SKM-1 (cell line): ENCODE measurements at regions not wholly inside any gene's neighbourhood (a gene's known extent, or its start where the extent isn't known, plus 50 kb on each side); places are given as distances from the start of the nearest gene placed in this dataset.

Experiments
- DNase-seq: peaks from one replicate; lab custom pipeline; 2025; ENCODE audit not compliant: unreplicated experiment; lab: John Stamatoyannopoulos, UW

- DNase-seq, result no peak
Measured at GRCh38 chr1:184141361-184141880, 89.9 kb downstream of the TSEN15 start.

DNA sequence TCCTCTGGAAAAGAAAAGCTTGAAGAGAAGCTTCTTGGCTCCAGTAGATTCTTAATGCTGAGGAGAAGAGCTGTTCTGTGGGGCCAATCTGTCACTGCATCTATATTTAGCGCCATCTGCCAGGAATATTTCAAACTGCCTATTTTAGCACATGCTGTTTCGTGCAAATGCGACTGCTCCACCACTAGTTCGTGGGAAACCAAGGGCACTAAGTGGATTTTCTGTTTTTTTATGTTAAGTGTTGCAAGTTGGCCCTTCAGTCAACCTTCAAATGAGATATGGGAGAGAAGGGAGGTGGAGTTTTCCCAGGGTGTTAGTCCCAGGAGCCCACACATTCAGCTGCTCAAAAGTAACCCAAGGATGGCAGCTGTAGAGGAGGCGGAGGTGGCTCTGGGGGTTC is 91.9 kb downstream of the TSEN15 start:
- DNase-seq, result no peak

DNA sequence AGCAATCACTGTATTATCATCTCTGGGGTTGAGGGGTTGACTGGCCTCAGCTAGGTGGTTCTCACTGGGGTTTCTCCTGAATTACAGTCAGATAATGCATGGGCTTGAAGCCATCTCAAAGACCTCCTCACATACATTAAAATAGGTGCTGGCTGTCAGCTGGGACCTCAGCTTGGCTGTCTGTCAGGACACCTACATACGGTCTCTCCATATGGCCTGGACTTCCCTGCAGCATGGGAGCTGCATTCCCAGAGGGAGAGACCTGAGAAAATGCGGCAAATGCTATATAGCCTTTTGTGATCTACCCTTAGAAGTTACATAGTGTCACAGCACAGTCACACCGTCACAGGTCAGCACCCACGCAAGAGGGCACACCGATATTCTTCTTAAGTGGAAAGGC is 93.6 kb downstream of the TSEN15 start:
- DNase-seq, result no peak

DNA sequence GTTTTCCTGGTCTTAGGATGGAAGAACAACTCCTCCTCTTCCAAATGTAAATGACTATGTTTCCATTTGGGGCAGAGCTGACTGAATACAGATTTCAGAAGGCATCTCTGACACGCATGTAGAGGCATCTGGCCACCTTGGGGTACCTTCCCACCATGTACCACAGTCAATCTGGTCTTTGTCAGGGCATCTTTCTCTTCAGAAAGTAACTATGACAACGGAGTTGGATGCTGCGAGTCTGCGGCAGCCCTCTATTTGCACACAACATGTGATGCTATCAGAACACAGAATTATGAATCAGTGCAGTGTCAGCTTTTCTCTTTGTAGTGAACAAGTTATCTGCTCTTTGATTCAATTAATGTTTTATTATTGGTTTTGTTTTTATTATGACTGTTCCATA is 94.7 kb downstream of the TSEN15 start:
- DNase-seq, result no peak

- DNase-seq, result no peak
Measured at GRCh38 chr1:184150776-184151531, 99.4 kb downstream of the TSEN15 start.

GRCh38 chr1:184152434-184152898 is 100.9 kb downstream of the TSEN15 start:
- peak; percentile 41 for DNase-seq

DNA sequence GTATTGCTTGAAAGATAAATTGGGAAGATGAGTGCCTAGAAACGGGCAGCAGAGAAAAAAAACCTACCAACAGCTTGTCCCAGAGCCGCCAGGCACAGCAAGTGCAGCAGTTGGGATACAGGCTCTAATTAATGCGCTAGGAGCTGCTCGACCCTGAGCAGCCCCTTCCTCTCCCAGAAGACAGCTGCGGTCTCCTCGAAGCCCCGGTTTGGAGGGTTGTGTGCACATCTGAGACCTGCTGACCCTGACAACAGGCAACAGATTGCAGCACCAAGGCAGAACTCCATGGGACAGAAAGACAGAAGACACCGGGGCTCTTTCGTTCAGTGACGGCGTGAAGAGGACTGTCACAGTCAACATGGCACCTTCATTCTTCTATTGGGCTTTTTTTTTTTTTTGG is 101.4 kb downstream of the TSEN15 start:
- DNase-seq, result no peak

- no peak for DNase-seq
Measured at GRCh38 chr1:184153731-184154130, 102.2 kb downstream of the TSEN15 start.

DNA sequence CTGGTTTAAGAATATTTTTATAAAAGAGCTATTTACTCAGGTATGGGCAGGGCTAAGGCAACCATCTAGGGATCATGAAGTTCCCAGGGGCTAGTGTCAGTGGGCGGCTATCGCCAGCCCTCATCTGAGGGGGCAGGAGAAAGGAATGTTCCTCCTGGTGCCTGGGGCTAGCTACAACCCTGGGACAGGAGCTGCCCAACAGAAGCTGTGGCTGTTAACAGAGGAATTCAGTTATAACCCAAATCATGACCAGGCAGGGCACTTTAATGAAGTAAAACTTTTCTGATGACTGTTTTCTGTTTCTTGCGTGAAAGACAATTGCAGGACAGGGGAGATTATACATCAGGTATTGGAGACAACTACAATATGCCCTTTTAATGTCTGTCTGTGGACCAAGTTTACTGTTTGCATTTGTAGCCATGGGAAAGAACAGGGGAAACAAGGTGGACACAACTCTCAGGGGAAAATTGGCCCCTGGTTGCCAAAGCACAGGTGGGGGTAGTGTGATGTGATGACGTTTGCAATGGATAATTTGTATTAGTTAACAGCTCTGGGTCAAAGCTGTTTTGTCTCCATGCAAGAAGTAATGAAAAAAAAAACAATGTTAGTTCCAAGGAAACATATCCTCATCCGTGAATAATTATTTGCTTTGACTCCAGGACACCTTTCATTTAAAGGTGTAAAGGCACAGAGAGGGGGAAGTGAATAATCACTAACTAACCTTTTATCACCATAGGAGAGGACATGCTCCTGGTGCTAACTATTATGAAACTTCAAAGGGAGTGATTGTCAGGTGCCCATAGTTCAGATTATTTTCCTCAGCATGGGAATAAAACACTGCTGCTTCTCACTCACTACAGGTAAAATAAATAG is 105.2 kb downstream of the TSEN15 start:
- DNase-seq, result no peak

GRCh38 chr1:184157394-184157742 is 105.8 kb downstream of the TSEN15 start:
- no peak for DNase-seq

- DNase-seq, result peak; percentile 73
Measured at GRCh38 chr1:184158896-184159681, 107.6 kb downstream of the TSEN15 start.

GRCh38 chr1:184160236-184160635 is 108.7 kb downstream of the TSEN15 start:
- DNase-seq, result no peak

GRCh38 chr1:184161071-184161698 is 109.7 kb downstream of the TSEN15 start:
- no peak for DNase-seq

- DNase-seq, result no peak
Measured at GRCh38 chr1:184162281-184162680, 110.8 kb downstream of the TSEN15 start.

DNA sequence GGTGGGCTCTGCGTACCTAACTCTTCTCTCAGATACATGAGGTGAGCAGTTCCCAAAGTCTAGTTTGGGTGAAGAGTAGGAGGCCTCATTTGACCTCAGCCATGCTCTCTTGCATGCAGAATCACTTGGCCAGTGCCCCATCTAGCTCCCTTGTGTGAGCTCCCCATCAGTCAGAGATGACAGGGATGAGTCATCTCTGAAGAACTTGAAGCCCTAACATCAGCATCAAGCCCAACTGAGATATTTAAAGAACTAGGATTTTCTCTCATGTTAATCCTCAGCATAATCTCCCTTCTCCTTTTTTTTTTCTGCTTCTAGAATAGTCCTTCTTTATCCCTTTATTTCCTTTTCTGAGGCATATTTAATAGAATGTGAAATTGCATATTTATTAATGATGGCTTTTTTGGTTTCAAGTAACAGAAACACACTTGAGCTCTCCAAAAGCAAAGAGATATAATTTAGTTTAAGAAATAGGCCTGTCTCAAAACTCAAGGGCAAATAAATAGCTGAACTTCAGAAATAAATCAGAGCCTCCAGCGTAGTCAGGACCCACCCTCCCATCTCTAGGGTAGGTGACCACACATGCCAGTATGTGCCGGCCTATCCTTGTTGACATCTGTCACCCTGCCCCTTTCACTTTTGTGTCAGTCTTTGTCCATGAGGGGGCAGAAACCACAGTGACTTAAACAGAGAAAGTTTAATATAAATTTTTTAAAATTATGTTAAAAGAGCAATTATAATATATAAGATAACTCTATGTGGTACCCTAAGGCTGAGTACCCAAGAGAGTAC is 112.3 kb downstream of the TSEN15 start:
- DNase-seq, result no peak

- DNase-seq, result no peak
Measured at GRCh38 chr1:184164536-184164935, 113.0 kb downstream of the TSEN15 start.

DNA sequence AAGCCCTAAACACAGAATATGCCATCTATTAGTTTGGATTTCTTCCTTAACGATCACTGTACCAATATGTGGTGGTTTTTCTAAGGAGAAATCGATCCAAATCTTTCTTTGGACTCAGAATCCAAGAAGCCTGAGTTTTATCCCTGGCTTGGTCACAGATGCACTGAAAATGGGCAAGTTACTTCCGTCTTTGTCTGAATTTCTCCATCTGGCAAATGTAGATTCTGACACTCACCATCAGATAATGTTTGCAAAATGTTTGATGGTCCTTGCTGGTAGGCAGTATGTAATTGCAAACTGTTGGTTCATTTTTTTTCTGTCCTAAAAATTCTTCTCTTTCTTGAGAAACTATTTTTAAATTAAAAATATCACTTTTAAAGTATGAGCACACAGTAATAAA is 115.0 kb downstream of the TSEN15 start:
- no peak for DNase-seq

- no peak for DNase-seq
Measured at GRCh38 chr1:184167352-184167751, 115.8 kb downstream of the TSEN15 start.

- DNase-seq, result no peak
Measured at GRCh38 chr1:184170719-184171118, 119.2 kb downstream of the TSEN15 start.

DNA sequence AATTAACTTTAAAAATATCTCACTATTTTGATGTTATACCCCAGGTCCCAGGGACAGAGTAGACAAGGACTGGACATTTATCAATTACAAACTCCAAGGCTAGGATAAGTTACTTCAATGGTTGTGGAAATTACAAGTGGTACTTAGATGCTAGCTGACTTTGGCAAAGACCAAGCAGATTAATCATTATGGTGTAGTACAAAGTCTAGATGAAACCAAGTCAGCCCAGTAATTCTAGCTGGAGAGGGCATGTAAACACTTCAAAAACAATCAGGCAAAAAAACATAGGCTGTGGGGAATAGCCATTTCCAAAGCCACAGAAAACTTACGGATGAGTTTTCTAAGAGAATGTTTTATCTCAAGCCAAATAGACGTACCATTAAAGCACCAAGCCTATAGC is 124.5 kb downstream of the TSEN15 start:
- no peak for DNase-seq
